ENCODE measurements at regions not wholly inside any gene's neighbourhood (a gene's known extent, or its start where the extent isn't known, plus 50 kb on each side); places are given as distances from the start of the nearest gene placed in this dataset.
"Not testable (repeated sequence)": the region's sequence is repeated elsewhere in the genome, so short reads cannot be mapped to it uniquely, and the experiment has no call there.

DNA sequence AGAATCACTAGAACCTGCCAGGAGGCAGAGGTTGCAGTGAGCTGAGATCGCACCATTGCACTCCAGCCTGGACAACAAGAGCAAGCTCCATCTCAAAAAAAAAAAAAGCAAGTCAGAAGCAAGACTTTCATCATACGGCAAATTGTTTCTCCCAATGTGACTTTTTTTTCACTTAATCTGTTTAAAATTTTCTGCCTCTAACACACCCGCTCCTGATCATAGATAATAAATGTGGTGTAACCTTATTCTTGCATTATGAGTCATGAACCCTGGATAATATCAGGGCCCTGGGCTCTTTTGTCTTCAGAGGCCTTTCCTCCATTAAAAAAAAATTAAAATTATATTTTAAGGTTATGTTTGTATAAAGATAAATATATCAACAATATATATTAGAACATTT, 111.4 kb upstream of the JCAD start:
- DNase-seq, result no peak

- no peak for DNase-seq
These were observed 110.8 kb upstream of the JCAD start for GRCh38 chr10:30170146-30170545.

DNA sequence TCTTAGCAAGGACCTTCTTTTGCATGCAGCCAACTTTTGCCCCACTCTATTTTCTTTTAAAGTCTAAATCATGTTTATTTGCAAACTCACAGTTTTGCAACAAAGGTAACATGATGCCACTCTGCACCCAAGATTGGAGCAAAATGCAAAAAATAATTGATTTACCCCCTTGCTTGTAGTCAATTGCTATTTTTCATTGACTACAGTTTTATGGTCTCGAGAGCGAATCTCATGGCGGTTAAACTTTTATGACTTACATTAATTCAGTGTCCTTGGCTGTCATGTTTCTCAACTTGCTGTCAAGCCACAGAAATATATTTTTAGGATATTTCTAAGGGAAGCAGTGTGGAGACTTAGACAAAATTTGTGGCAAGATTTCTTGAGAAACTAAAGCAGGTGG, 110.0 kb upstream of the JCAD start:
- no peak for DNase-seq

DNA sequence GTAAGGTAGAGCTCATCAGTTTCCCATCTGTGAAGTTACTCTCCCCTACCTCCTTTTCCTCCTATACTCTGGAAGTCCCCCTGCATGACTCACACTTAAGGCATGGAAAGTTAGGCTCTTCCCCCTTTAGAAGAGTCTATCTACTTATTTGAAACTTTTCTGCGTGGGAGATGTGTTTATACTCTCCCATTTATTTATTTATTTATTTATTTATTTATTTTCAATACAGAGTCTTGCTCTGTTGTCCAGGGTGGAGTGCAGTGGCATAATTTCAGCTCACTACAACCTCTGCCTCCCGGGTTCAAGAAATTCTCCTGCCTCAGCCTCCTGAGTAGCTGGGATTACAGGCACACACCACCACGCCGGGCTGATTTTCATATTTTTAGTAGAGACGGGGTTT, 107.5 kb upstream of the JCAD start:
- no peak for DNase-seq

GRCh38 chr10:30163410-30163809, 104.0 kb upstream of the JCAD start:
- not testable (repeated sequence) for DNase-seq

DNA sequence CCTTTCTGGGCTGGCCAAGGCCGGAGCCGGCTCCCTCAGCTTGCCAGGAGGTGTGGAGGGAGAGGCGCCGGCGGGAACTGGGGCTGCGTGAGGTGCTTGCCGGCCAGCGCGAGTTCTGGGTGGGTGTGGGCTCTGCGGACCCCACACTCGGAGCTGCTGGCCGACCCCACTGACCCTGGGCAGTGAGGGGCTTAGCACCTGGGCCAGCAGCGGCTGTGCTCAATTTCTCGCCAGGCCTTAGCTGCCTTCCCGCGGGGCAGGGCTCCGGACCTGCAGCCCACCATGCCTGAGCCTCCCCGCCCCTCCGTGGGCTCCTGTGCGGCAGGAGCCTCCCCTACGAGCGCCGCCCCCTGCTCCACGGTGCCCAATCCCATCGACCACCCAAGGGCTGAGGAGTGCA, 103.4 kb upstream of the JCAD start:
- DNase-seq, result not testable (repeated sequence)

GRCh38 chr10:30160271-30160982, 101.0 kb upstream of the JCAD start:
- DNase-seq, result no peak

DNA sequence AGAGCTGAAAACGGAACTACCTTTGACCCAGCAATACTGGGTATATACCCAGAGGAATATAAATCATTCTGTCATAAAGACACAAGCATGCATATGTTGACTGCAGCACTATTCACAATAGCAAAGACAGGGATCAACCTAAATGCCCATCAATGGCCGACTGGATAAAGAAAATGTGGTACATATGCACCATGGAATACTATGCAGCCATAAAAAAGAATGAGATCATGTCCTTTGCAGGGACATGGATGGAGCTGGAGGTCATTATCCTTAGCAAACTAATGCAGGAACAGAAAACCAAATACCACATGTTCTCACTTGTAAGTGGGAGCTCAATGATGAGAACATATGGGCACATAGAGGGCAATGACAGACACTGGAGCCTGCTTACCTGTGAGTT, 100.2 kb upstream of the JCAD start:
- not testable (repeated sequence) for DNase-seq

GRCh38 chr10:30158325-30158960, 99.1 kb upstream of the JCAD start:
- no peak for DNase-seq

- no peak for DNase-seq
These were observed 96.0 kb upstream of the JCAD start for GRCh38 chr10:30155401-30155800.

DNA sequence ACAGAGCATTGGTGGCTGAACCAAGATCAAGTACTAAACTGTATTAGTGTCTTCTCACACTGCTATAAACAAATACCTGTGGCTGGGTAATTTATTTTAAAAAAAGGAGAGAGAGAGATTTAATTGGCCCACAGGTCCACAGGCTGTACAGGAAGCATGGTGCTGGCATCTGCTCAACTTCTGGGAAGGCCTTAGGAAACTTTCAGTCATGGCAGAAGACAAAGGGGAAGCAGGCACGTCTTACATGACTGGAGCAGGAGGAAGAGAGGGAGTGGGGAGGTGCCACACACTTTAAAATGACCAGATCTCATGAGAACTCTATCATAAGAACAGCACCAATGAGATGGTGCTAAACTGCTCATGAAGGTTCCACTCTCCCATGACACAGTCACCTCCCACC, 95.2 kb upstream of the JCAD start:
- no peak for DNase-seq

DNA sequence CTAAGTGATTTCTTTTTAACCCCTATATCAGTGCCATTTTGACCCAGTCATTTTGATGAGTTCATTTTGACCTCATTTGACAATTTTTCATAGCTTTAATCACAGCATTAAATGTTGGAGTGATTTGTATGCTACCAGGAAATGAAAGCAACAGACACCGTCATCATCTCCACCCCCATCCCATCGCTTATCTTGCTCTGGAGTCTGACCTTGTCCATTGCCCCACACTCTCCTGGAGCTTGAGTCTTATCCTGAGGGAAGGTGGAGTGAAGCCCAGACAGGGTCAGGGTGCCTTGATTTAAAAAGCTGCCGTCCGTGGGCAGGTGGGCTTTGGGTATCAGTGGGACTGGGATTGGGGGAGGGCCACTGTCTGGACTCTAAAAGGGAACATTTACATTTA, 94.7 kb upstream of the JCAD start:
- DNase-seq, result no peak

- no peak for DNase-seq
These were observed 92.4 kb upstream of the JCAD start for GRCh38 chr10:30151581-30152389.

DNA sequence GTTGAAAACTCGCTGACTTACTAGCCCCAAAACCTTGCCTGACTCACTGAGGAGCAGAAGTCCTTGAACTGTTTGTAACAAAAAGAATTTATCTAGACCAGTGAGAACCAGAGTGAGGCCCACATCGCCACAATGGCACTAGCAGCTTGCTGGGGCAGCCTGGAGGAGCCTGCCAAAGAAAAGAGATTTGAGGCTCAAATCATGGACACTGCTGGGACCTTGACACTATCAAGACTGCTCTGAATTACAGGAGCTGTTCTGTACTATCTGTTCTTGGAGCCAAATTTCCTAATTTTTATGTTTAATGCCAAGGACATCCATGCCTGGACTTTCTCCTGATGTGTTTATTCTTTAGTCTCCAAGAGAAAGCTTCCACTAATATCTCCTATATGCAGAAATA, 82.0 kb upstream of the JCAD start:
- DNase-seq, result no peak

DNA sequence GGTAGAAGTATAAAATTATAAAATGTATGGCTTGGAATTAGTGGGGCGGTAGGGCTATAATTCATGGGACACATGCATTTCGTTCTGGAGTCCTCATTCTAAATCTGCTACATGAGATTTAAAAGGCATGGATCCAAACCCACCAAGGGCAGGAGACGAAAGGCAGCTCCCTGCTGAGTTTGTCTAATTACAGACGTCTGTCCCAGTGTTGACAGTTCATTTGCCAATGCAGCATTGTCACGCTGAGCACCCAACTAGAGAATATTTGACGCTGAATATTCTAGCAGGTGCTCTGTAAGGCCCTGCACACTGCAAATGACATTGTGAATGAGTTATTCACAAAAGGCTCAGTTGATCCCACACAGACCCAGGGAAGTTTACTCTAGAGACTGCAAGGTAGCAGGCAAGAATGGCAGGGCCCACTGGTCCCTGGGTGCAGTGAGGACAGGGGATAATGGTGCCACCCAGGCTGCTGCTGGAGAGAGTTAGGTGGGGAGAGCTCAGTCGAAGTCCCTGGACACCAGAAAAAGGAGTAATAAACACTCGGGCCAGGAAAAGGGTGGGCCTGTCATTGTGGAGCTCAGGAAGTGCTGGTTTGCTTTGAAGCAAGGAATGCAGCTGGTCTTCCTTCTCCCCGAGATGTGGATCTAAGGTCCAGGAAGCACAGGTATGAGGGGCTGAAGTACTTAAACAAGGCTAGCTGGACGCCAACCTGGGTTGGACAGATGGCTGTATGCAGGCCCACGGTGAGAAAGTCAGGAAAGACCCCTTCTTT, 75.0 kb upstream of the JCAD start:
- DNase-seq, result no peak

DNA sequence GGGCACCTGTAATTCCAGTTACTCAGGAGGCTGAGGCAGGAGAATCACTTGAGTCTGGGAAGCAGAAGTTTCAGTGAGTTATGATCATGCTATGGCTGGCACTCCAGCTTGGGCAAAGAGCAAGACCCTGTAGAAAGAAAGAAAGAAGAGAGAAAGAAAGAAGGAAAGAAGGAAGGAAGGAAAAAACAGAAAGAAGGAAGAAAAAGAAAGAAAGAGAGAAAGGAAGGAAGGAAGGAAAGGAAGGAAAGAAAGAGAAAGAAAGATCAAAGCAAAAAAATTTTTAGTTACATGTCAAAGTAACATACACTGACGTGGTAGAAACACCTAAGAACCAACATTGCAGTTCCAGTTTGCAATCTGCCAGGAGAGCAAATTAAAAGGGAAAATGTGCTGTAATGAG, 73.8 kb upstream of the JCAD start:
- no peak for DNase-seq

GRCh38 chr10:30131369-30131768, 72.0 kb upstream of the JCAD start:
- DNase-seq, result not testable (repeated sequence)

- not testable (repeated sequence) for DNase-seq
These were observed 69.9 kb upstream of the JCAD start for GRCh38 chr10:30129326-30129725.

DNA sequence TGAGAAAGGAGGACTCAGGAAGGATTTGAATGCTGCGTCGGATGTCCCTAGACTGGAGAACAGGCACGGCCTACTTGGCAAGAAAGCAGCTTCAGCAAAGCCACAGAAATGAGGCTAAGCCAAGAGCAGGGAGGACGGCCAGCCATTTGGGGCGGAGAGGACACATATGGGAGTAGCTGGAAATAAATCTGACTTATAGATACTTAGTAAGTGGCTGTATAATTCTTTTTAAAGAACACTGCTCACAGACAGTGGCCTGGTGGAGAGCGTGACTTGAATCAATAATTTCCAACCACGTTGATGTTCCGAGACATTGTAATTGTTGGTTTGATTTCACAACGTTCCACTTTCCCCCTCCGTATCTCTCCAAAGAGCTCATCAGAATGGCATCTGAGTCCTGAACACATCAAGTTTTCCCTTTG, 67.7 kb upstream of the JCAD start:
- no peak for DNase-seq

GRCh38 chr10:30125496-30125895, 66.1 kb upstream of the JCAD start:
- DNase-seq, result no peak

DNA sequence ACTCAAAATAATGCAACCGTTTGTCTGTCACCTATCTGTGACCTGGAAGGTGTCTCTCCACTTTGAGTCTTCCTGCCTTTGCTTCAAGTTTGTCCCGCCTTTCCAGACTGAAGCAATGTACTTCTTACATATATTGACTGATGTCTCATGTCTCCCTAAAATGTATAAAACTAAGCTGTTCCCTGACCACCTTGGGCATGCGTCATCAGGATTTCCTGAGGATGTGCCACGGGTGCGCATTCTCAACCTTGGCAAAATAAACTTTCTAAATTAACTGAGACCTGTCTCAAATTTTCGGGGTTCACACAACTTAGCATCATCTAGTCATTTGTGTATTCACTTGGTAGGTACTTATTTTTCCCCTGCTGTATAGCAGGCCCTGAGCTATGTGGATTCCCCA, 65.3 kb upstream of the JCAD start:
- DNase-seq, result no peak

GRCh38 chr10:30121401-30121800, 62.0 kb upstream of the JCAD start:
- no peak for DNase-seq

Measured in right lung (tissue), 2 donors.